GM15510 (cell line): ENCODE measurements at regions not wholly inside any gene's neighbourhood (a gene's known extent, or its start where the extent isn't known, plus 50 kb on each side); places are given as distances from the start of the nearest gene placed in this dataset.

Experiments
- POLR2A ChIP-seq: IDR thresholded peaks from 3 replicates; pipeline ENCODE4 v1.6.1; 2011; ENCODE audit warnings: borderline replicate concordance; ENCODE audit not compliant: insufficient read length; ENCODE audit errors: extremely low read depth

DNA sequence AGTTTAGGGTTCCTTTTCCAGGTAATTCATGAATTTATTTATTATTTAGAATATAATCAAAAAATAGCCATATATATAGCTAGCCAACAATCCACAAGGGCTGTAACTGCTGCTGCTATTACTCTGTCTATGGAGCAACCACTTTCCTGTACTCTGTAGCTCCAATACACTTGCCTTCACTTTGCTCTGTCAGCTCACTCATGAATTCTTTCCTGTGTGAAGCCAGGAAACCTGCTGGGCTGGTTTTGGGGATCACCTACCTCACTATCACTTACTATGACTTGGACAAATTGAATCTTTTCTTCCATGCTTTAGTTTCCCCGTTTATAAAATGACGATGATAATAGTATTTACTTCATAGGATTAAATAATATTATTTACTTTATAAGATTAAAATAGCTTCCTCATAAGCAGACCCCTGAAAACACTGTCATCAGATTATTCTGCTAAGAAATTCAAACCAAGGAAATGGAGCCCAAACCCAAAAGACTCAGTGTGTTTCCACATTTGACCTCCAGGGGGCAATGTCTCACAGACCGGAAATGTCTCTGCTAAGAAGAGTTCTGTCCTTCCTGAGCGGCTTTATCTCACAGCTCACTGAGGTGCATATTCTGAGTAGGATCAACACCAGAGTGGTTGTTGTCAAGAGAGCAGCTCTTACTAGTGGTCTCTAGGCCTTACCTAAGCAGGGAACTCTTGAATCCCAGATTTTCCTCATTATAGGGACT is 457.1 kb downstream of the DAD1 start:
- TF ChIP-seq POLR2A = no peak

DNA sequence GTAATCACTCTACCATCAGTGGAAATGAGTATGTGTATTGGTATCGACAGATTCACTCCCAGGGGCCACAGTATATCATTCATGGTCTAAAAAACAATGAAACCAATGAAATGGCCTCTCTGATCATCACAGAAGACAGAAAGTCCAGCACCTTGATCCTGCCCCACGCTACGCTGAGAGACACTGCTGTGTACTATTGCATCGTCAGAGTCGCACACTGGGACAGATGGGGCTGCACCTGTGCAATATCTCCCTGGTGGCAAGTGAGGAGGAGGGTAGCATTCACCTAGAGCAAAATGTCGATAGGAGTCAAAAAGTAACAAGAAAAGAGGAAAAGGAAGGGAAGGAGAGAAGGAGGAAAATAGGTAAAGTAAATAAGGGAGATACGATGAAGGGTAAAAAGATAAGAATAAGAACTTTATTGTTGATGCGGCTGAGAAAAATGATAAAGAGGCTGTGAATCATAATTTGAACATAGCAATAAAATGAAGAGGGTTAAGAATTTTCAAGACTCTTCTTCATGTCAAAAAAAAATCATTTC is 450.5 kb upstream of the OR4E1 start:
- no peak for TF ChIP-seq POLR2A

DNA sequence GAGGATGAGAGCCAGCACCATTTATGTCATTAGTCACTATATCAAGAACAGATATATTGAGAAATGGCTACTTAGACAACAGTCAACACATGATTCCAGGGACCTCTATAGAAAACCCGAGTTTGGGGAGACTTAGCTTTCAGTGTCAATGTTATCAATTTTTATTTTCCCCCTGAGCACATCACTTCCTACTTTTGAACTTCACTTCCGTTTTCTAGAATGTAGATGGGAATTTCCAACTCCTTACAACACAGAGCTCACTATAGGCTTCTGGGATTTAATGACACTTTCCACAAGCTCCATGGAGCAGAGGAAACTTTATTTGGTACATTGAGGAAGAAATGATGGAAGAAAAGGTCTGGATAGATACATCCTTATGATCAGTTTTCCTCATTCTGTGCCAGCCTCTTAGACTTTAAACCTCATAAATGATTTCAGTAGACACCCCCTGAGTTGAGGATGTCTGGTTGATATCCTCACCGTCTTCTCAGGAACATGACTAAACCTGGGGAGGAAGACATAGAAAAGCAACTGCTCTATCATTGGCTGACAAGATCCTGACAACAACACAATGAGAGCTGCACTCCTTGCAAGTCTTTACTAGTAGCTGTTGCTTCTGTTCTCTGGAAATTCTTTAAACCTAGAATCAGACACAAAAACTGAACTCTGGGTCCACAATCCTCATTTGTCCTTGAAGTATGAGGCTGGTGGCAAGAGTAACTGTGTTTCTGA is 449.4 kb upstream of the OR4E1 start:
- TF ChIP-seq POLR2A = no peak

DNA sequence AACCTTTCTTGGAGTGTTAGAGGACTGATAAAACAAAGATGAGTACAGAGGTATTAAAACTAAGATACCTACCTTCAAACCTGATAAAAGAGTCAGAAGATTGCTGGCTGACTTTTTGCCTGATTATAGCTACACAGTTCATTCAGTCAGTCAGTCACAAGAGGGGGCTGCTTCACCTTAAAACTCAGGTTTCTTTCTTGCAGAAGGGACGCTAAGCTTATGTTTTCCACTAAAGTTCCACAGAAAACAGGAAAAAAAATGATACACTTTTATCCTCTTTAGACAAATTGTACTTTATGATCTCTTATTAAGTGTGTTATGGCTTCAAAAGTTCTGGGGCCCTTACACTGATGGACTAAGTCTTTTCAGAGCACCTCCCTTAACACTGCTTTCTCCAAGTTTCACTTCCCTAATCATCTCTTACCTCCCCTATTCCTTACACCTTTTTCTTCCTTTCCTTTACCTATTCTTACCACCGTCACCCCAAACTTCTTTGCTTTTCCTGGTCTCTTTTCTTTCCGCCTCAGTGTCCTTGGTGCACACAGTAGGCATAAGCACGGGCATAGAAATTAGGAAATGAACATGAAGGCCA is 448.7 kb upstream of the OR4E1 start:
- no peak for TF ChIP-seq POLR2A

DNA sequence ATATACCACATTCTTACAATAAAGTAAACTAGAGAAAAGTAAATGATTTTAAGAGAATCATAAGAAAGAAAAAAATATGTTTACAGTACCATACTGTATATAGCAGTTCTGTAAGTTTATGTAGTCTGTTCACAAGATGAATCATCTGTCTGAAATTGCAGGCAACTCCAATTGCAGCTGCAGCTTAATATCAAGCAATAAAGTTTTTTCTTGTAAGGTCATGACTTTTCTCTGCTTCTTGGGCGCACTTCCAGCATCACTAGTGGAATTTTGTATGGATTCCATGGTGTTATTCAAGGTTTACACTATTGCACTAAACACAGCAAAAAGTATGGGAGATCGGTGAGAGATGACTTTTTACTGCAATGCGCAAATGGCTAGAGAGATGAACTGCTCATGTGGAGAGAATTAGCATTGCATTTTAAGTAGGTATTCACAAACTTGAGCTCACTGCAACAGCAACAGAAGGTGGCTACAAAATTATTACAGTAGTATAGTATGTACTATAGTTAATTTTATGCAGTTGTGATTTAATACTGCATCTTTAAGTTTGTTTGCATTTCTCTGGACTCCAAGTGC is 445.4 kb upstream of the OR4E1 start:
- no peak for TF ChIP-seq POLR2A

DNA sequence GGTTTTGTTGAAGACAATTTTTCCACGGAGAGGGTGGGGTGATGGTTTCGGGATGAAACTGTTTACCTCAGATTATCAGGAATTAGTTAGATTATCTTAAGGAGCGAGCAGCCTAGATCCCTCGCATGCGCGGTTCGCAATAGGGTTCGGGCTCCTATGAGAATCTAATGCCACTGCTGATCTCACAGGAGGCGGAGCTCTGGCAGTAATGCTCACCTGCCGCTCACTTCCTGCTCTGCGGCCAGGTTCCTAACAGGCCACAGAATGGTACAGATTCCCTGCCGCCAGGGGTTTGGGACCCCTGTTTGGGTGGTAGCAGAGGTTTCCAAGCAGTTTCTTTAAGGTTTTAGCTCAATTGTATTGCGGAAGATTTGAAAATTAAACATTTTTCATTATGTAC is 439.8 kb upstream of the OR4E1 start:
- no peak for TF ChIP-seq POLR2A

DNA sequence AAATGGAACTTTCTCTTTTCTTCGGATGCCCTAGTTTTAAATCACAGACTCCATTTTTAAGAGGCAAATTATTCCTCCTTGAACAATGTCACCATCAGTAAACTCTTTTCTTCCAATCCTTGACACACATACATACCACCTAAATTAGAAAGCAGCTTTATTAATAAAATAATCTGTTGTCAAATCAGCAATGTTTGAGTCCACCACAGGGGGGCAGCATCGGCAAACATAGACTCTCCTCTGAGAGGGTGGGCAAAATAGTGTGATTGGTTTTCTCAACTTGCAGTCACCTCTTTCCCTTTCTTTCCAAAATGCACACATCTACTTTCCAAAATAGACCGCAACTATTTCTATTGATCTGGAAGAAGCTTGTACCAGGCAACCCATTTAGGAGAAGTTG is 438.4 kb upstream of the OR4E1 start:
- no peak for TF ChIP-seq POLR2A

DNA sequence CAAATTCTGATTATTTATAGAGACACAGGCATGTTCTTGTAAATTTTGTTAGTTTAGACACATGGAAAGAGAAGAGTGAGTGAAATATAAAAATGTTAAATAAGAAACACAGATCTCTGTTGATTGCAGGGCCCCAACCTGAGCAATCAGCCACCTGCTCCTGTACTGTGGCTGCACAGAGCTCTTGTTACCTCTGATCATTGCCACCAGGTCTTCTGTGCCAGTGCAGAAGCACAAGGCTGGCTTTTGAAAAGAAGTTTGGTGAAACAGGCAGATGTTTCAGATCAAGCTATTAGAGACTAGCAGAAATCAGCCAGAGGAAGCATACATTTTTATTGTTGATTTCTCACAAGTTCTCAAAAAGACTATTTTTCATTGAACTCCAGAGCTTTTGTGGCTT is 434.1 kb upstream of the OR4E1 start:
- TF ChIP-seq POLR2A = no peak

DNA sequence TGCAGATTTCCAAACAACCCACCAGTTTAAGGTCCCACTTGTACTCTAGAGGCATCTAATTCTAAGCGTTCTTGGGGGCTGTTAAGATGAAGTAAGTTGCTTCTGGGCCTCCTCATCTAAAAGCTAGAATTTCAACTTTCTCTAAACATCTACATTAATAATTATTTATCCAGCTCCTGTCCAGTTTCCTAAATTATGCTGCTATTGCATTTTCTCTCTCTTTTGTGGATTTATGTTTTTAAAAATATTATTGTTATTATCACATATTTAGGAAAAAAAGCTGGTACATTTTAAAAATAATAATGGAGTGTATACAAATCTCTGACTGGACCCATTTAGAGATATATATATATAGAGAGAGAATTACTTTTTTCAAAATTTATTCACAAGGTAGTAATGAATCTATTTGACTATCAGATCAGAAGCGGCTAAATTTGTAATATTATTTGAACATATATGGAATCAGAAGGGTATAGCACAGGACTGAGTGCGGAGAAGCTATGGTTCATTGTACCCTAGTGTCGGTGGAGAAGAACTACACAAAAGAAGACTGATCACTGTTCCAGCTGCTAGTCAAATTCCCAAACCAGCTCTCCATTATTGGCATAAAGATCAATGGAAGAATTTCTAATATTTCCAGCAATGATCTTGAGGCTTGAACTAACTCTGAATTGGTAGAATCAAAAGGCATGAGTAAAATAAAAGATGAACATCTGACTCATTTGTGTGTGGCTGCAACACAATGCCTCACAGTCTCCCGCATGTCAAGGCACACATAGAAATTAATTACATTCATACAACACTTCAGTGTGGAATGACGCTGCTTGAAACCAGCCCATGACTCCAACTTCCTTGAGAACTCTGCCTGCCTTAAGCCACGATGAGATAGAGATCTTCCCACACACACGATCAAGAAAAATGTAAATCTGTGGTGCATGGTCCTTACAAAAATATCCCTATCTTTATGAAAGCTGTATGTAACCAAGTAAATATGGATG is 433.4 kb upstream of the OR4E1 start:
- no peak for TF ChIP-seq POLR2A

DNA sequence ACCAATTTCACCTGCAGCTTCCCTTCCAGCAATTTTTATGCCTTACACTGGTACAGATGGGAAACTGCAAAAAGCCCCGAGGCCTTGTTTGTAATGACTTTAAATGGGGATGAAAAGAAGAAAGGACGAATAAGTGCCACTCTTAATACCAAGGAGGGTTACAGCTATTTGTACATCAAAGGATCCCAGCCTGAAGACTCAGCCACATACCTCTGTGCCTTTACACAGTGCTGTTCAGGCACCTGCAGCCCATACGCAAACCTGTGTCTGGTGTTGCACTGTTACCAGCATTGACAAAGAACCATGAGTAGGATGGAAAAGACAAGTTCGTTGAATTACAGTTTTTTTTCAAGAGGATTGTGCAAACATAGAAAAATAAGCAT is 432.0 kb upstream of the OR4E1 start:
- TF ChIP-seq POLR2A = no peak

DNA sequence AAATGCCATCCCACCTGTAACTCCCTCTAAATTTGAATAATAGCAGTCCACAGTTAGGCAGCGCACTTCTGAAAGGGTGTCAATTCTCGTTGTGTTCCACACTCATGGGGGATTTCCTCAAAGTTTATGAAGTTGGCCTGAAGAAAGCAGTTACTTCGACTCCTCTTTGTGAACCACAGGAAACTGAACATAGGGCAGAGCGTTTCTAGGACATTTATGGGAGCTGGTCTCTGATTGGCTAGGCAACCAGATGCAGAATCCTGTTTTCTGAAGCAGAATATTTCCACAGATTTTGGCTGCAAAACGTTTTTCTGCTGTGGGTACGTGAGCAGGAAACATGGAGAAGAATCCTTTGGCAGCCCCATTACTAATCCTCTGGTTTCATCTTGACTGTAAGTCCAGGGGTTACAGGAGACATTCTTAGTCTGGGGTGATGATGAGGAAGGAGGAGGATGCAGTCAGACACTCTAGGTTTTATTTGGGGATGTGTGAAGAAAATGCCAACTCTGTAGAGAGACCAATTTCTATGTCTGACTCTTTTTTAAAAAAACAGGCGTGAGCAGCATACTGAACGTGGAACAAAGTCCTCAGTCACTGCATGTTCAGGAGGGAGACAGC is 431.5 kb upstream of the OR4E1 start:
- no peak for TF ChIP-seq POLR2A

DNA sequence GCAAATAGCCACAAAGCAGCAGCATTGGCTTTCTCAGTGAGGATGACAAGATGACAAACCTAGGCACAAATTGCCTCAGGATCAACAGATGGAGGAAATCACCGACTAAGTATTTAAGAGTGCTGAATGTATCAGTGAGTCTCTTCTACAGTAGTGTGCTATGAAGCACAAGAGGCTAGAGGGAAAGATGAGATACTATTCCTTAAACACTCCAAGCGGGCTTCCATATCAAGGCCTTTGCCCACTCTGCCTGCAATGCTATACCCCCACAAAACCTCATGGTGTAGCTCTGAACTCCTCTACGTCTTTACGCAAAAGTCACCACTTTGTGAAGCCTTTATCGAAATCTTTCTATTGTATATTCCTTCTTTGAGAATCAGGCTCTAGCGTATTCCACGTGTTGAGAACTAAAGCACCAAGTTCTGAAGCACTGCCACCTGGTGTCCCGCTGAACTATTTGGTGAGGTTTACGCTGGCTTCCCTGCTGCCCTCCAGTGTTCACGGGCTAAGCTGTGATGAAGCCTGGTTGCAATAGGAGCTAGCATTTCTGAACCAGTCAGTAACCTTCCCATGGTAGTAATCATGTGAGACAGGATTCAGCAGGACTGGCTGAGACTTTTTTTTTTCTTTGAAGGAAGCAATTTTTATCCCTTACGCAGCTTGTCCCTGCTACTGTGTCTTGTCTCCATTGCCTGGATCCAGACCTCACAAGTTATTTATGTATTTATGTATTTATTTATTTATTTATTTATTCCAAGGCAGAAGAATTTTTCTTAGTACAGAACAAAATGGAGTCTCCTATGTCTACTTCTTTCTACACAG is 426.5 kb upstream of the OR4E1 start:
- TF ChIP-seq POLR2A = no peak

DNA sequence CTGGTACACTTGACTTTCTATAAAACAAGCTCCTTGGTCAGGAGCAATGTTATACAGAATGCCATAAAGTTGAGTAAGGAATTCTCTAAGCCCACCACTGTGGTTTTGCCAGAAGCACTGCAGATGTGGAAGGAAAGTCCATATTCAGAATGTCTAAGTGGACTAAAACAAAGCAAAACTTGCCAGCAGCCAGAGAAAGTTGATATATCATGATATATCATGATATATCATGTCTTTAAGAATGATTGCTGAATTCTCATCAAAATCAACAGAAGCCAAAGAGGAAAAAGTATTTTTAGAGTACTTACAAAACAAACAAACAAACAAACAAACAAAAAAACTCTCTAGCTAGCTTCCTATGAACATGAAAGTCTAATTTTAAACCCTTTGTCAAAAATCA is 424.8 kb upstream of the OR4E1 start:
- no peak for TF ChIP-seq POLR2A
